HepG2 (cell line): ENCODE measurements at regions not wholly inside any gene's neighbourhood (a gene's known extent, or its start where the extent isn't known, plus 50 kb on each side); places are given as distances from the start of the nearest gene placed in this dataset.

Experiments used
- ATAC-seq: fragments of 200-7000 bp; cut with Tn5 transposase; 3 replicates; pipeline ENCODE4 v1.9.1; 2020; ENCODE audit warnings: mild to moderate bottlenecking, moderate library complexity
- BruUV-seq: library from RNA; stranded (reverse); fragments of 400-500 nt; replicated peaks from 2 replicates; lab custom pipeline; 2021; lab: Mats Ljungman, UMichigan
- CTCF ChIA-PET: fragments of 300-600 bp; formaldehyde crosslinking; extraction: SDS; loops from one replicate; lab custom pipeline; 2021; ENCODE audit warnings: low total read pairs, inconsistent platforms, low intra/inter-chr PET ratio; lab: Yijun Ruan, JAX
- POLR2A ChIA-PET: fragments of 350-600 bp; sonication (Branson Sonifier 250); formaldehyde crosslinking; loops from one replicate; lab custom pipeline; 2020; ENCODE audit warnings: antibody characterized with exemption, inconsistent platforms; lab: Yijun Ruan, JAX
- DNase-seq: peaks from one replicate; pipeline ENCODE4 v3.0.0-alpha.2; 2015; ENCODE audit warnings: low spot score
- FAIRE-seq: peaks from 3 replicates; lab custom pipeline; 2011; peaks lifted over from hg19 to GRCh38; lab: Jason Lieb, UNC
- H2AFZ ChIP-seq: one replicate; pipeline ENCODE4 v1.6.1; 2011; ENCODE audit warnings: low read length, inconsistent platforms
- H3K27ac ChIP-seq: fragments of 300-600 bp; 3 replicates; pipeline ENCODE4 v1.8.0; 2011; ENCODE audit warnings: mixed run types, mild to moderate bottlenecking, mixed read lengths, low read length, inconsistent platforms; ENCODE audit not compliant: insufficient read depth; ENCODE audit errors: extremely low read length
- H3K27me3 ChIP-seq, 2 experiments: fragments of 200-600 bp in 1 of 2; 2 replicates in 1 of 2; 3 replicates in 1 of 2; pipeline versions ENCODE4 v1.6.0 to v1.8.0; 2011; ENCODE audit warnings: low read length in 2 of 2, mild to moderate bottlenecking in 2 of 2, moderate library complexity in 2 of 2, inconsistent platforms in 1 of 2; ENCODE audit not compliant: insufficient read depth in 2 of 2, control insufficient read depth in 1 of 2
- H3K36me3 ChIP-seq, 2 experiments: fragments of 200-600 bp in 1 of 2; replicated peaks in 1 of 2; 2 replicates in 1 of 2; 3 replicates in 1 of 2; pipeline versions ENCODE4 v1.5.1 to v1.8.0; 2011; ENCODE audit warnings: low read length in 2 of 2, inconsistent platforms in 1 of 2; ENCODE audit not compliant: insufficient read depth in 2 of 2, control insufficient read depth in 1 of 2
- H3K4me1 ChIP-seq: 2 replicates; pipeline ENCODE4 v1.5.1; 2012; ENCODE audit warnings: low read length, inconsistent platforms; ENCODE audit not compliant: insufficient read depth
- H3K4me2 ChIP-seq: 2 replicates; pipeline ENCODE4 v1.6.0; 2011; ENCODE audit warnings: low read depth, low read length, inconsistent platforms
- H3K4me3 ChIP-seq, 3 experiments: fragments of 200-600 bp in 1 of 3; sonication (generic), shearing (Covaris generic) in 1 of 3; replicated peaks in 1 of 3; 2 replicates each; pipeline ENCODE4 v1.5.1; 2011 to 2016; ENCODE audit warnings: low read length in 3 of 3, inconsistent platforms in 2 of 3, low read depth in 2 of 3, mild to moderate bottlenecking in 2 of 3, control low read depth in 1 of 3, mixed read lengths in 1 of 3; ENCODE audit not compliant: insufficient read depth in 1 of 3
- H3K79me2 ChIP-seq: one replicate; pipeline ENCODE4 v1.6.1; 2011; ENCODE audit warnings: low read length, inconsistent platforms; ENCODE audit not compliant: insufficient read depth
- H3K9ac ChIP-seq: 2 replicates; pipeline ENCODE4 v1.6.0; 2011; ENCODE audit warnings: mild to moderate bottlenecking, low read depth, low read length, inconsistent platforms; ENCODE audit not compliant: insufficient read depth
- H3K9me3 ChIP-seq: 2 replicates; pipeline ENCODE4 v1.5.1; 2012; ENCODE audit warnings: mild to moderate bottlenecking, low read length
- H4K20me1 ChIP-seq: 2 replicates; pipeline ENCODE4 v1.6.0; 2011; ENCODE audit warnings: inconsistent platforms, mild to moderate bottlenecking, low read length, moderate library complexity; ENCODE audit not compliant: insufficient read depth
- ZNF275 ChIP-seq: sonication (generic); formaldehyde crosslinking; IDR thresholded peaks from 2 replicates; pipeline ENCODE4 v1.8.0; 2022; ENCODE audit warnings: missing genetic modification reagents, mild to moderate bottlenecking, inconsistent platforms, borderline replicate concordance
- WGBS: methylation state at CpG from one replicate; pipeline ENCODE4 v1.1.6; 2017; ENCODE audit warnings: low lambda C conversion rate; 5-methylcytosine and 5-hydroxymethylcytosine counted together
- in situ Hi-C: cut with HindIII; loops from 2 replicates; pipeline ENCODE4 v1.10.0; 2017; ENCODE audit warnings: low pct_unique_long_range_greater_than_20kb; ENCODE audit not compliant: extremely low pct_ligation_motif_present
- intact Hi-C: fragments of 100-400 bp; cut with micrococcal nuclease; formaldehyde crosslinking; loops from one replicate; pipeline ENCODE4 v1.10.0; 2022; ENCODE audit not compliant: unreplicated experiment
- TF ChIP-seq, protein P1 (sequence below): sonication (generic); formaldehyde crosslinking; IDR thresholded peaks from 2 replicates; pipeline ENCODE4 v1.4.0; 2020; ENCODE audit warnings: missing genetic modification reagents, borderline replicate concordance
- TF ChIP-seq, protein P2 (sequence below): sonication (generic); formaldehyde crosslinking; IDR thresholded peaks from 2 replicates; pipeline ENCODE4 v1.5.0; 2020; ENCODE audit warnings: mild to moderate bottlenecking, missing genetic modification reagents

- TF ChIP-seq ZNF275 = no peak
- TF ChIP-seq, protein P1, sequence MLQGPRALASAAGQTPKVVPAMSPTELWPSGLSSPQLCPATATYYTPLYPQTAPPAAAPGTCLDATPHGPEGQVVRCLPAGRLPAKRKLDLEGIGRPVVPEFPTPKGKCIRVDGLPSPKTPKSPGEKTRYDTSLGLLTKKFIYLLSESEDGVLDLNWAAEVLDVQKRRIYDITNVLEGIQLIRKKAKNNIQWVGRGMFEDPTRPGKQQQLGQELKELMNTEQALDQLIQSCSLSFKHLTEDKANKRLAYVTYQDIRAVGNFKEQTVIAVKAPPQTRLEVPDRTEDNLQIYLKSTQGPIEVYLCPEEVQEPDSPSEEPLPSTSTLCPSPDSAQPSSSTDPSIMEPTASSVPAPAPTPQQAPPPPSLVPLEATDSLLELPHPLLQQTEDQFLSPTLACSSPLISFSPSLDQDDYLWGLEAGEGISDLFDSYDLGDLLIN (CRISPR knock-in tag) = no peak
- TF ChIP-seq, protein P2, sequence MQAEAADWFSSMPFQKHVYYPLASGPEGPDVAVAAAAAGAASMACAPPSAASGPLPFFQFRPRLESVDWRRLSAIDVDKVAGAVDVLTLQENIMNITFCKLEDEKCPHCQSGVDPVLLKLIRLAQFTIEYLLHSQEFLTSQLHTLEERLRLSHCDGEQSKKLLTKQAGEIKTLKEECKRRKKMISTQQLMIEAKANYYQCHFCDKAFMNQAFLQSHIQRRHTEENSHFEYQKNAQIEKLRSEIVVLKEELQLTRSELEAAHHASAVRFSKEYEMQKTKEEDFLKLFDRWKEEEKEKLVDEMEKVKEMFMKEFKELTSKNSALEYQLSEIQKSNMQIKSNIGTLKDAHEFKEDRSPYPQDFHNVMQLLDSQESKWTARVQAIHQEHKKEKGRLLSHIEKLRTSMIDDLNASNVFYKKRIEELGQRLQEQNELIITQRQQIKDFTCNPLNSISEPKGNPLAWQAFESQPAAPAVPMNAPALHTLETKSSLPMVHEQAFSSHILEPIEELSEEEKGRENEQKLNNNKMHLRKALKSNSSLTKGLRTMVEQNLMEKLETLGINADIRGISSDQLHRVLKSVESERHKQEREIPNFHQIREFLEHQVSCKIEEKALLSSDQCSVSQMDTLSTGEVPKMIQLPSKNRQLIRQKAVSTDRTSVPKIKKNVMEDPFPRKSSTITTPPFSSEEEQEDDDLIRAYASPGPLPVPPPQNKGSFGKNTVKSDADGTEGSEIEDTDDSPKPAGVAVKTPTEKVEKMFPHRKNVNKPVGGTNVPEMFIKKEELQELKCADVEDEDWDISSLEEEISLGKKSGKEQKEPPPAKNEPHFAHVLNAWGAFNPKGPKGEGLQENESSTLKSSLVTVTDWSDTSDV = no peak
- Histone ChIP-seq H3K4me3 (no peak overlapping the region), H2AFZ (no peak overlapping the region), H3K27ac (no peak overlapping the region), H3K4me1 (no peaks in the 10 kb centered on the region), H3K4me2 (no peak overlapping the region), H3K79me2 (no peaks in the 10 kb centered on the region), H3K27me3 (peaks cover 0 to 18% of the 10 kb centered on the region in 2 experiments; a peak in 3 of 5 replicates), H4K20me1 (no peaks in the 10 kb centered on the region), H3K9me3 (no peaks in the 10 kb centered on the region), H3K9ac (no peak overlapping the region), H3K36me3 (no peaks in the 10 kb centered on the region)
- ChIA-PET CTCF (no interaction called here), POLR2A (no interaction called here)
- DNase-seq (no peak), FAIRE-seq (no peak), ATAC-seq (no peak)
- WGBS = 61% methylated on average over 2 of the region's 2 CpGs
- no TSS peak for BruUV-seq
- in situ Hi-C loops = no loop called here
- intact Hi-C loops = no loop called here
Measured at GRCh38 chr3:40995271-40995670, 204.0 kb upstream of the CTNNB1 start.
